ENCODE measurements at regions not wholly inside any gene's neighbourhood (a gene's known extent, or its start where the extent isn't known, plus 50 kb on each side); places are given as distances from the start of the nearest gene placed in this dataset.

DNA sequence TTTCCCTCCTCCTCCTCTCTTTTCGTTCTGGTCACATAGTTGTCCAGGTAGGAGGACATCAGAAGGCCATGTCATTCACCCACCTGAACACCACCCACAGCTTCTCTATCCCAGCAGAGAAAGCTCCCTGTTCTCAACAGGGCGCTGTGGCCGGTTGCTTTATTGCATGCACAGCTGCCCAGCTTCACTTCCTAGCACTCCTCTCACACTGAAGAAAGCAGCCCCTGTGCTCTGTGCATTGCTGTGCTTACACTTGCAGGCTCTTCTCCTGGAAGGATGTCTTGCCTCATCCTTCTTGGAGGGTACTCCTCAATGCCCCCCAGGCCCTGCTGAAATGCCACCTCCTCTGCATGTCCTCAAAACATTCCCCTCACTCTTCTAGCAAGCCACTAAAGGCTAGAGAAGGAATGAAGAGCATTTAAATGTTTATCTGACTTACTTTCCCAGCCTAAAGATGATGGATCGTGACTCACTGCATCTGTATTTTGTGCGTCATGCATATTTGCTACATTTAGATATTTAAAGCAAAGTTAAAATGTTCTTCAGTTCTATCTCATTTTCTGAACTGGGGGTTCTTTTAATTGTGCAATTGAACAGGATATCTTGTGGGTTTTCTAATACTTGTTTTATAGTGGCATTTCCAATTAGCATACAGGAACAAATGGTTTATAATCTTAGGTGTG is 186.4 kb upstream of the PUDP start:
- CTCF ChIA-PET, result no interaction called here
- no peak for DNase-seq
- 100% methylated on average over 3 of the region's 5 CpGs for WGBS (ENCODE audit: insufficient coverage)
- no peak overlapping the region for H3K4me3 ChIP-seq (ENCODE audit: control insufficient read depth in 1 of 7, extremely low read depth in 1 of 7, insufficient read depth in 4 of 7, low read depth in 2 of 7, low read length in 6 of 7)
- no peaks in the 10 kb centered on the region for H3K4me1 ChIP-seq (ENCODE audit: control extremely low read depth in 1 of 4, control insufficient read depth in 4 of 4, insufficient read depth in 4 of 4, low read length in 3 of 4)
- H3K36me3 ChIP-seq (ENCODE audit: control insufficient read depth in 4 of 4, insufficient read depth in 4 of 4, low read length in 3 of 4), result no peaks in the 10 kb centered on the region
- no peaks in the 10 kb centered on the region for H3K9me3 ChIP-seq (ENCODE audit: control extremely low read depth in 1 of 5, control insufficient read depth in 4 of 5, insufficient read depth in 2 of 5, low read depth in 1 of 5, low read length in 4 of 5)
- POLR2A ChIA-PET, result no interaction called here
- H3K27me3 ChIP-seq (replicated peaks in 2 of 5; ENCODE audit: control insufficient read depth in 4 of 5, insufficient read depth in 5 of 5, low read length in 4 of 5), result no peaks in the 10 kb centered on the region
- H3K27ac ChIP-seq (ENCODE audit: insufficient read depth in 1 of 2, low read depth in 1 of 2, low read length in 2 of 2, poor library complexity in 1 of 2, severe bottlenecking in 2 of 2), result no peak overlapping the region

GRCh38 chrX:7330971-7331746 is 183.2 kb upstream of the PUDP start:
- Histone ChIP-seq H3K9me3 (ENCODE audit: control extremely low read depth in 1 of 5, control insufficient read depth in 4 of 5, insufficient read depth in 2 of 5, low read depth in 1 of 5, low read length in 4 of 5) (no peaks in the 10 kb centered on the region), H3K36me3 (ENCODE audit: control insufficient read depth in 4 of 4, insufficient read depth in 4 of 4, low read length in 3 of 4) (no peaks in the 10 kb centered on the region), H3K27ac (ENCODE audit: insufficient read depth in 1 of 2, low read depth in 1 of 2, low read length in 2 of 2, poor library complexity in 1 of 2, severe bottlenecking in 2 of 2) (no peak overlapping the region), H3K27me3 (replicated peaks in 2 of 5; ENCODE audit: control insufficient read depth in 4 of 5, insufficient read depth in 5 of 5, low read length in 4 of 5) (no peaks in the 10 kb centered on the region), H3K4me1 (ENCODE audit: control extremely low read depth in 1 of 4, control insufficient read depth in 4 of 4, insufficient read depth in 4 of 4, low read length in 3 of 4) (no peaks in the 10 kb centered on the region), H3K4me3 (ENCODE audit: control insufficient read depth in 1 of 7, extremely low read depth in 1 of 7, insufficient read depth in 4 of 7, low read depth in 2 of 7, low read length in 6 of 7) (no peak overlapping the region)
- ChIA-PET CTCF (no interaction called here), POLR2A (no interaction called here)
- 96% methylated on average over 10 of the region's 11 CpGs for WGBS (ENCODE audit: insufficient coverage)
- no peak for DNase-seq

DNA sequence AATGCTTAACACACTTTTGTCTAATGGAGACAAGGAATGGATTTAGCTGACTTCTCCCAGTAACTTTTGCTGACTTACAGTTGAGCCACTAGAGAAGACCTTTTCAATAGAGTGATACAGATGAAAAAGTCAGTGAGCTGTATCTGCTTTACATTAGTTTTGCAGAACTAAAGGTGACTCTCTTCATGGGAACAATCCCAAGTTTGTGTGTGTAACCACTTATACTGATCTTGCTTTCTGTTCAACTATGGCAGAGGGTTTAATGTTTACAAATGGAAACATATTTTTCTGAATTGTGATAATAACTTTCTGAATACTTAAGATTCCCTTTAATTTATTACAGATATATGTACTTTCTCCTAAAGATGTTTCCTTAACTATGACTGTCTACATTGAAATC is 182.6 kb upstream of the PUDP start:
- DNase-seq, result no peak
- no peak overlapping the region for H3K27ac ChIP-seq (ENCODE audit: insufficient read depth in 1 of 2, low read depth in 1 of 2, low read length in 2 of 2, poor library complexity in 1 of 2, severe bottlenecking in 2 of 2)
- no peaks in the 10 kb centered on the region for H3K4me1 ChIP-seq (ENCODE audit: control extremely low read depth in 1 of 4, control insufficient read depth in 4 of 4, insufficient read depth in 4 of 4, low read length in 3 of 4)
- no peak overlapping the region for H3K4me3 ChIP-seq (ENCODE audit: control insufficient read depth in 1 of 7, extremely low read depth in 1 of 7, insufficient read depth in 4 of 7, low read depth in 2 of 7, low read length in 6 of 7)
- ChIA-PET POLR2A (no interaction called here), CTCF (no interaction called here)
- no peaks in the 10 kb centered on the region for H3K27me3 ChIP-seq (replicated peaks in 2 of 5; ENCODE audit: control insufficient read depth in 4 of 5, insufficient read depth in 5 of 5, low read length in 4 of 5)
- H3K9me3 ChIP-seq (ENCODE audit: control extremely low read depth in 1 of 5, control insufficient read depth in 4 of 5, insufficient read depth in 2 of 5, low read depth in 1 of 5, low read length in 4 of 5), result no peaks in the 10 kb centered on the region
- no peaks in the 10 kb centered on the region for H3K36me3 ChIP-seq (ENCODE audit: control insufficient read depth in 4 of 4, insufficient read depth in 4 of 4, low read length in 3 of 4)

DNA sequence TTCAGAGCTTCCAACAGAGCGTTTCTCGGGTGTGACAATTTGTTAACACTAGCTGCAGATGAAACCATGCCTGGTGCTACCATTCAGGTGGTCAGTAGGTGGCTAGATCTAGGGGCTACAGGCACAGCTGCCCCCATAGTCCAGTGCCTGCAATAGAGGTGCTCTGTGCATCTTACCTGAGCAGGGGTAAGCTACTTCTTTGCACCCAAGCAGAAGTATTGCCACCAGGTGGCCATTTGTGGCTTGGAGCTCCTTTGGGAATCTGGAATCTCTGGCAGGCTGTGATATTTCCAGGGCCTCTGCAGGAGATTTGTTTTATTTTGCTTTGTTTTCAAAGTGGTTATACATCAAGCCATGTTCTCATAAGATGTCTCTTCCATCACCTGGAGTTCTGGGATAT is 170.7 kb upstream of the PUDP start:
- Histone ChIP-seq H3K9me3 (ENCODE audit: control extremely low read depth in 1 of 5, control insufficient read depth in 4 of 5, insufficient read depth in 2 of 5, low read depth in 1 of 5, low read length in 4 of 5) (no peaks in the 10 kb centered on the region), H3K4me3 (ENCODE audit: control insufficient read depth in 1 of 7, extremely low read depth in 1 of 7, insufficient read depth in 4 of 7, low read depth in 2 of 7, low read length in 6 of 7) (no peak overlapping the region), H3K4me1 (ENCODE audit: control extremely low read depth in 1 of 4, control insufficient read depth in 4 of 4, insufficient read depth in 4 of 4, low read length in 3 of 4) (no peaks in the 10 kb centered on the region), H3K27ac (ENCODE audit: insufficient read depth in 1 of 2, low read depth in 1 of 2, low read length in 2 of 2, poor library complexity in 1 of 2, severe bottlenecking in 2 of 2) (no peak overlapping the region), H3K36me3 (ENCODE audit: control insufficient read depth in 4 of 4, insufficient read depth in 4 of 4, low read length in 3 of 4) (no peaks in the 10 kb centered on the region), H3K27me3 (replicated peaks in 2 of 5; ENCODE audit: control insufficient read depth in 4 of 5, insufficient read depth in 5 of 5, low read length in 4 of 5) (no peaks in the 10 kb centered on the region)
- POLR2A ChIA-PET, result no interaction called here
- WGBS (ENCODE audit: insufficient coverage), result 95% methylated on average over 2 of the region's 2 CpGs
- CTCF ChIA-PET, result no interaction called here
- no peak for DNase-seq

GRCh38 chrX:7318241-7318640 is 170.3 kb upstream of the PUDP start:
- Histone ChIP-seq H3K9me3 (ENCODE audit: control extremely low read depth in 1 of 5, control insufficient read depth in 4 of 5, insufficient read depth in 2 of 5, low read depth in 1 of 5, low read length in 4 of 5) (no peaks in the 10 kb centered on the region), H3K36me3 (ENCODE audit: control insufficient read depth in 4 of 4, insufficient read depth in 4 of 4, low read length in 3 of 4) (no peaks in the 10 kb centered on the region), H3K4me3 (ENCODE audit: control insufficient read depth in 1 of 7, extremely low read depth in 1 of 7, insufficient read depth in 4 of 7, low read depth in 2 of 7, low read length in 6 of 7) (no peak overlapping the region), H3K27me3 (replicated peaks in 2 of 5; ENCODE audit: control insufficient read depth in 4 of 5, insufficient read depth in 5 of 5, low read length in 4 of 5) (no peaks in the 10 kb centered on the region), H3K27ac (ENCODE audit: insufficient read depth in 1 of 2, low read depth in 1 of 2, low read length in 2 of 2, poor library complexity in 1 of 2, severe bottlenecking in 2 of 2) (no peak overlapping the region), H3K4me1 (ENCODE audit: control extremely low read depth in 1 of 4, control insufficient read depth in 4 of 4, insufficient read depth in 4 of 4, low read length in 3 of 4) (no peaks in the 10 kb centered on the region)
- DNase-seq, result no peak
- CTCF ChIA-PET, result no interaction called here
- 94% methylated on average over 6 of the region's 7 CpGs for WGBS (ENCODE audit: insufficient coverage)
- POLR2A ChIA-PET, result no interaction called here

GRCh38 chrX:7316887-7317286 is 168.9 kb upstream of the PUDP start:
- POLR2A ChIA-PET, result no interaction called here
- H3K9me3 ChIP-seq (ENCODE audit: control extremely low read depth in 1 of 5, control insufficient read depth in 4 of 5, insufficient read depth in 2 of 5, low read depth in 1 of 5, low read length in 4 of 5), result no peaks in the 10 kb centered on the region
- no peak overlapping the region for H3K4me3 ChIP-seq (ENCODE audit: control insufficient read depth in 1 of 7, extremely low read depth in 1 of 7, insufficient read depth in 4 of 7, low read depth in 2 of 7, low read length in 6 of 7)
- no peak overlapping the region for H3K27ac ChIP-seq (ENCODE audit: insufficient read depth in 1 of 2, low read depth in 1 of 2, low read length in 2 of 2, poor library complexity in 1 of 2, severe bottlenecking in 2 of 2)
- CTCF ChIA-PET, result no interaction called here
- H3K27me3 ChIP-seq (replicated peaks in 2 of 5; ENCODE audit: control insufficient read depth in 4 of 5, insufficient read depth in 5 of 5, low read length in 4 of 5), result no peaks in the 10 kb centered on the region
- no peaks in the 10 kb centered on the region for H3K36me3 ChIP-seq (ENCODE audit: control insufficient read depth in 4 of 4, insufficient read depth in 4 of 4, low read length in 3 of 4)
- DNase-seq, result no peak
- WGBS (ENCODE audit: insufficient coverage), result 100% methylated on average over 1 of the region's 2 CpGs
- no peaks in the 10 kb centered on the region for H3K4me1 ChIP-seq (ENCODE audit: control extremely low read depth in 1 of 4, control insufficient read depth in 4 of 4, insufficient read depth in 4 of 4, low read length in 3 of 4)

DNA sequence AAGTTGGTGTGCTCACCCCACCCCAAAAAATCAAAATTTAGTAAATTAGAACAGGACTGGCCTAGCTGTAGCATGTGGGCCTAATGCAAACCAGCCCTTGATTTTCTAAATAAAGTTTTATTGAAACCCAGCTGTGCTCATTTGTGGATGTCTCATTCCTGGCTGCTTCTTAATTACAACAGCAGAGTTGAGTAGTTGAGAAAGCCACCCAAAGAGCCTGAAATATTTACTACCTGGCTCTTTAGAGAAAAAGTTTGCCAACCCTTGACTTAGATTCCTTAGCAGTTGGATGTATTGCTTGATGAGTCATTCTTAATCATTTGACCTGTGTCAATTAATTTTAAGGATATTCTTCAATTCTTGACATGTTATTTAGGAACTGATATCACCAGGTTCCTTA is 168.3 kb upstream of the PUDP start:
- no peaks in the 10 kb centered on the region for H3K27me3 ChIP-seq (replicated peaks in 2 of 5; ENCODE audit: control insufficient read depth in 4 of 5, insufficient read depth in 5 of 5, low read length in 4 of 5)
- no peaks in the 10 kb centered on the region for H3K4me1 ChIP-seq (ENCODE audit: control extremely low read depth in 1 of 4, control insufficient read depth in 4 of 4, insufficient read depth in 4 of 4, low read length in 3 of 4)
- no peak overlapping the region for H3K4me3 ChIP-seq (ENCODE audit: control insufficient read depth in 1 of 7, extremely low read depth in 1 of 7, insufficient read depth in 4 of 7, low read depth in 2 of 7, low read length in 6 of 7)
- no peak overlapping the region for H3K27ac ChIP-seq (ENCODE audit: insufficient read depth in 1 of 2, low read depth in 1 of 2, low read length in 2 of 2, poor library complexity in 1 of 2, severe bottlenecking in 2 of 2)
- ChIA-PET POLR2A (no interaction called here), CTCF (no interaction called here)
- DNase-seq, result no peak
- no peaks in the 10 kb centered on the region for H3K36me3 ChIP-seq (ENCODE audit: control insufficient read depth in 4 of 4, insufficient read depth in 4 of 4, low read length in 3 of 4)
- H3K9me3 ChIP-seq (ENCODE audit: control extremely low read depth in 1 of 5, control insufficient read depth in 4 of 5, insufficient read depth in 2 of 5, low read depth in 1 of 5, low read length in 4 of 5), result no peaks in the 10 kb centered on the region

All from common myeloid progenitor, CD34-positive (primary cell).